Transverse colon (tissue), 3 donors: ENCODE measurements at regions not wholly inside any gene's neighbourhood (a gene's known extent, or its start where the extent isn't known, plus 50 kb on each side); places are given as distances from the start of the nearest gene placed in this dataset.

ENCODE experiments used
- POLR2A ChIP-seq: fragments of 450-650 bp; IDR thresholded peaks from one replicate; pipeline ENCODE4 v1.6.1; 2016; ENCODE audit warnings: antibody characterized with exemption, mild to moderate bottlenecking, moderate library complexity
- TF ChIP-seq, protein P1 (sequence below), 5 experiments: fragments of 200-600 bp in 3 of 5; fragments of 450-650 bp in 2 of 5; sonication (generic) in 3 of 5; IDR thresholded peaks; 1 replicate in 2 of 5; 2 replicates in 3 of 5; pipeline ENCODE4 v1.5.1; 2016 to 2017; ENCODE audit warnings: antibody characterized with exemption in 5 of 5, inconsistent platforms in 3 of 5, mild to moderate bottlenecking in 2 of 5, moderate library complexity in 1 of 5

- TF ChIP-seq, protein P1, sequence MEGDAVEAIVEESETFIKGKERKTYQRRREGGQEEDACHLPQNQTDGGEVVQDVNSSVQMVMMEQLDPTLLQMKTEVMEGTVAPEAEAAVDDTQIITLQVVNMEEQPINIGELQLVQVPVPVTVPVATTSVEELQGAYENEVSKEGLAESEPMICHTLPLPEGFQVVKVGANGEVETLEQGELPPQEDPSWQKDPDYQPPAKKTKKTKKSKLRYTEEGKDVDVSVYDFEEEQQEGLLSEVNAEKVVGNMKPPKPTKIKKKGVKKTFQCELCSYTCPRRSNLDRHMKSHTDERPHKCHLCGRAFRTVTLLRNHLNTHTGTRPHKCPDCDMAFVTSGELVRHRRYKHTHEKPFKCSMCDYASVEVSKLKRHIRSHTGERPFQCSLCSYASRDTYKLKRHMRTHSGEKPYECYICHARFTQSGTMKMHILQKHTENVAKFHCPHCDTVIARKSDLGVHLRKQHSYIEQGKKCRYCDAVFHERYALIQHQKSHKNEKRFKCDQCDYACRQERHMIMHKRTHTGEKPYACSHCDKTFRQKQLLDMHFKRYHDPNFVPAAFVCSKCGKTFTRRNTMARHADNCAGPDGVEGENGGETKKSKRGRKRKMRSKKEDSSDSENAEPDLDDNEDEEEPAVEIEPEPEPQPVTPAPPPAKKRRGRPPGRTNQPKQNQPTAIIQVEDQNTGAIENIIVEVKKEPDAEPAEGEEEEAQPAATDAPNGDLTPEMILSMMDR (IDR thresholded peaks at IDR 0.05) = no peak
- no peak for TF ChIP-seq POLR2A
These were observed 115.5 kb downstream of the ERMARD start for GRCh38 chr6:169866668-169867521.
